ENCODE measurements at regions not wholly inside any gene's neighbourhood (a gene's known extent, or its start where the extent isn't known, plus 50 kb on each side); places are given as distances from the start of the nearest gene placed in this dataset.
A peak's percentile ranks its signal among the peaks of the same experiment; 100 is the strongest.
"Not testable (repeated sequence)": the region's sequence is repeated elsewhere in the genome, so short reads cannot be mapped to it uniquely, and the experiment has no call there.

DNA sequence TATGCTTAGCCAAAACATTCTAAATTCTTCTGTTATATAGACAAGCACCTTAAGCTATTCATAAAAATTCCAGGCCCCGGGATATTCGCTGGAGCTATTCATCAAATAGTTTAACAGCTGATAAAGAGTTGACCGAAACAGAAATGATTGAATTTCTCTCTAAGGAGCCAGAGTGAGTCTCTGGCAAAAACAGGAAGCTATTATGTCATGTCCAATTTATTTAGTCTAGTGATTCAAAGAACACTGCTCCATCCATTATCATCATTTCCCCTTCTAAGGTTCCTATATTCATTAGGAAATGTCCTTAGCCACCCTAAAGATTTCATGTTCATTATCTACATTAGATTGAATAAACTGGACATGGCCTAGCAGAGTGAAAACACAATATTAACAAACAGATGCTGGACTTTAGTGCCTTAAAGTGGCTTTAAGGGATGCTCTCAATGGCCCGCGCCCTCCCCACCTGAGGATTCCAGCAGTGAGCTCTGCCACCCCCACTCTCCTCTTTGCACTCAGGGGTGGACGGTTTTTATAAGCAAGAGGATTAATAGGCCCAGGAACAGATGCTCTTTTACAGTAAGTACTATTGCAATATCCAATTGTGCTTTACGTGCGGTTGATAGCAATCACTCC lies 122.1 kb upstream of the RGS1 start:
- peak; percentile 40 for DNase-seq (ENCODE audit: low read depth)
- TF ChIP-seq, protein P1, sequence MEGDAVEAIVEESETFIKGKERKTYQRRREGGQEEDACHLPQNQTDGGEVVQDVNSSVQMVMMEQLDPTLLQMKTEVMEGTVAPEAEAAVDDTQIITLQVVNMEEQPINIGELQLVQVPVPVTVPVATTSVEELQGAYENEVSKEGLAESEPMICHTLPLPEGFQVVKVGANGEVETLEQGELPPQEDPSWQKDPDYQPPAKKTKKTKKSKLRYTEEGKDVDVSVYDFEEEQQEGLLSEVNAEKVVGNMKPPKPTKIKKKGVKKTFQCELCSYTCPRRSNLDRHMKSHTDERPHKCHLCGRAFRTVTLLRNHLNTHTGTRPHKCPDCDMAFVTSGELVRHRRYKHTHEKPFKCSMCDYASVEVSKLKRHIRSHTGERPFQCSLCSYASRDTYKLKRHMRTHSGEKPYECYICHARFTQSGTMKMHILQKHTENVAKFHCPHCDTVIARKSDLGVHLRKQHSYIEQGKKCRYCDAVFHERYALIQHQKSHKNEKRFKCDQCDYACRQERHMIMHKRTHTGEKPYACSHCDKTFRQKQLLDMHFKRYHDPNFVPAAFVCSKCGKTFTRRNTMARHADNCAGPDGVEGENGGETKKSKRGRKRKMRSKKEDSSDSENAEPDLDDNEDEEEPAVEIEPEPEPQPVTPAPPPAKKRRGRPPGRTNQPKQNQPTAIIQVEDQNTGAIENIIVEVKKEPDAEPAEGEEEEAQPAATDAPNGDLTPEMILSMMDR (IDR thresholded peaks at IDR 0.05; ENCODE audit: insufficient read depth, low read length): no peak
- H3K4me3 ChIP-seq (ENCODE audit: low read depth, low read length): no peak overlapping the region

DNA sequence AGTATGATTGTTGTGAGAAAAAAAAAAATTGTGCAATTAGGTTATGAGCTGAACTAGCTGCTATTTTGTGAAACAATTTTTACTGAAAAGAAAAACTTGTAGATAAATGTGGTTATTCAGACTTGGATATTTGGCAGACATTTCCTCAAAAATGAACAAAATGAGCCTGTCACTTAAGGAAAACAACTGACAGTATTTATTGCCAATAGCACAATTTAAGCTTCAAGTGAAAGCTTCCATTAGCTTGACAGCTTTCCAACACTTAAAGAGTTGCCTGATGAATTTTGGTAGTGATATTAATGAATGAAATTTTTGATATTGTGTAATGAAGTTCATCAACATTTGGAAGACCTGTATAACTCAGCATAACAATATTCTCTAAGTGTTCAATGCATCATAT lies 116.1 kb upstream of the RGS1 start:
- no peak for DNase-seq (ENCODE audit: low read depth)
- no peak overlapping the region for H3K4me3 ChIP-seq (ENCODE audit: low read depth, low read length)
- TF ChIP-seq, protein P1 (IDR thresholded peaks at IDR 0.05; ENCODE audit: insufficient read depth, low read length): no peak

DNA sequence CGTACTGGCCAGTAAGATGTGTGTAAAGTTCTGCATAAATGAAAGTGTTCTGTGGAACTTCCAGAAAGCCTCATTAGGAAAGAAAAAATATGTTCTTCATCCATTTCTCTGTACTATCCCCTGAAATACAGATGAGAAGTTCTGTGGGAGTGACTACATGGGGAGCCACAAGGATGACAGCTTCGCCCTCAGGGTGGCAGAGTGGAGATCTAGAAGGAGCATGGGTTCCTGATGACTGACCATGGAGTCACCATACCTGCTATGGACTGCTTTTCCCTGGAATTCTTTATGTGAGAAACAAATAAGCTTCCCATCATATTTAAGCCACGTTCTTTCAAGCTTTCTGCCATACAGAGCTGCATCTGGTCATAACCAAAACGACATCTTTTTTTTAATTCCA lies 113.9 kb upstream of the RGS1 start:
- TF ChIP-seq, protein P1 (IDR thresholded peaks at IDR 0.05; ENCODE audit: insufficient read depth, low read length): no peak
- H3K4me3 ChIP-seq (ENCODE audit: low read depth, low read length): no peak overlapping the region
- DNase-seq (ENCODE audit: low read depth): no peak

DNA sequence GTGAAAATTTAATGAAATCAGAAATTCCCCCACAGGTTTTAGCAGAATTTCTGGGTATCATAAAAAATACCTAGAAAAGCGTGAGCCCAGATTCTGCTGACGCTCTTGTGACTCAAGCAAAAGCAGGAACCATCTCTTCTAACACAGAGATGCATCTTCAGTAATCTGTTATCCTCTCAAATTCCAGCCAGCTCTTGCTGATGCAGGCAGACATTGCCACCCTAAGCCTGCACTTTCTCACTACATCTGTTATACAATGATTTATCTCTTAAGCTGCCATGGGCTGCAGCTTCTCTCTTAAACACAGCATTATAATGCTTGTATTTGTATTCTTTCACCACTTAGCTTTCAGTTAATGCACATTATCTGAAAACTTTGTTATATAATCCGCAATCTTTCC lies 113.0 kb upstream of the RGS1 start:
- TF ChIP-seq, protein P1 (IDR thresholded peaks at IDR 0.05; ENCODE audit: insufficient read depth, low read length): no peak
- no peak for DNase-seq (ENCODE audit: low read depth)
- H3K4me3 ChIP-seq (ENCODE audit: low read depth, low read length): no peak overlapping the region

DNA sequence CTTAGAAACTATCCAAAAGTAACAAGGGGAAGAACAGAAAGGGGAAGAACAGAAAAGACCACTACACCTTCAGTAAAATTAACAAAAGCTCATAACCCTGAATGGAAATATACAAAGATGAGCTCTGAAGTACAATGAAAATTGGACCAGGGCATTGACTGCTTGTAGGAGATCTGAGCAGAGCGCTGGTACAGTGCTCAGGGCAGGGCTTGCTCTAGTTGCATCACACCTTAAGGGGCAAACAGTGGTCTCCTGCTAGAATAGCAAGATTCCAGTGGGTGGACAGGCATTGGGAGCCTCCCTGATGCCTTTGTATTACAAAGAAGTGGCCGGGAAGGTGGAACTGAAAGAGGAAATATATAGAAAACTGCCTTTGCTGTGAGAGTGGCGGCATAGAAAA lies 111.9 kb upstream of the RGS1 start:
- no peak for DNase-seq (ENCODE audit: low read depth)
- TF ChIP-seq, protein P1 (IDR thresholded peaks at IDR 0.05; ENCODE audit: insufficient read depth, low read length): no peak
- H3K4me3 ChIP-seq (ENCODE audit: low read depth, low read length): no peak overlapping the region

DNA sequence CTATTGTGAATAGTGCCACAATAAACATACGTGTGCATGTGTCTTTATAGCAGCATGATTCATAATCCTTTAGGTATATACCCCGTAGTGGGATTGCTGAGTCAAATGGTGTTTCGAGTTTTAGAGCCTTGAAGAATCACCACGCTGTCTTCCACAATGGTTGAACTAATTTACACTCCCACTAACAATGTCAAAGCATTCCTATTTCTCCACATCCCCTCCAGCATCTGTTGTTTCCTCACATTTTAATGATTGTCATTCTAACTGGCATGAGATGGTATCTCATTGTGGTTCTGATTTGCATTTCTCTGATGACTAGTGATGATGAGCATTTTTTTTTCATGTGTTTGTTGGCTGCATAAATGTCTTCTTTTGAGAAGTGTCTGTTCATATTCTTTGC lies 110.4 kb upstream of the RGS1 start:
- H3K4me3 ChIP-seq (ENCODE audit: low read depth, low read length); DNase-seq (ENCODE audit: low read depth): not testable (repeated sequence)

DNA sequence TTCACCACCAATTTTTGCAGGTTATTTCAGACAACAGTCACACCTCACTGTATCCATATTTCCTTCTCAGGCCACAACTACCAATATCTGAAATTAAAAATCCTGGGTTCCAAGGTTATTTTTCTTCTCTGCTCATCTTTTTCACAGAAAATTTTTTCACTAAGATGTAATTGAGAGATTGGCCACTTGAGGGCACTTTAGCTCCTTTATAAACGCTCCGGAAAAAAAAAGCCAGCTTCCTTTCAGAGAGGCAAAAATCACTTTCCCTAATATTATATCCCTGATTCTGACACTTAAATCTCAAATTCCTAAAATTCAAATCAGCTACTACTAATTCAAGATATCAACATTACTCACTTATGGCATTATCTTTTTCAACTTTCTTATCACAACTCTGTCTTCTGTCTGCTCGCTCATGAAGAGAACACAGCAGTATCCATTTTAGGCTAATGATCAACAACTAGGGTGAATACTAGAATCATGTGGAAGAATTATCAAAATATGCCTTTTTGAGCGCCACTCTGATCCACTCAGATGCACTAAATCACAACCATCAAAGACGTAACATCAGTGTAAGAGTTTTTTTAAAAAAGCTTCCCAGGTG lies 101.4 kb upstream of the RGS1 start:
- no peak overlapping the region for H3K4me3 ChIP-seq (ENCODE audit: low read depth, low read length)
- DNase-seq (ENCODE audit: low read depth): peak; percentile 57
- TF ChIP-seq, protein P1 (IDR thresholded peaks at IDR 0.05; ENCODE audit: insufficient read depth, low read length): peak; percentile 49
